A172 (cell line): ENCODE measurements at regions not wholly inside any gene's neighbourhood (a gene's known extent, or its start where the extent isn't known, plus 50 kb on each side); places are given as distances from the start of the nearest gene placed in this dataset.

Source experiments
- DNase-seq: peaks from one replicate; pipeline ENCODE4 v3.0.0-alpha.2; 2015; ENCODE audit warnings: low spot score

- DNase-seq: no peak
Measured at GRCh38 chr12:105924526-105925208, 214.1 kb downstream of the NUAK1 start.

GRCh38 chr12:105927564-105927963 lies 211.2 kb downstream of the NUAK1 start:
- no peak for DNase-seq

- no peak for DNase-seq
Measured at GRCh38 chr12:105928436-105928835, 210.3 kb downstream of the NUAK1 start.

DNA sequence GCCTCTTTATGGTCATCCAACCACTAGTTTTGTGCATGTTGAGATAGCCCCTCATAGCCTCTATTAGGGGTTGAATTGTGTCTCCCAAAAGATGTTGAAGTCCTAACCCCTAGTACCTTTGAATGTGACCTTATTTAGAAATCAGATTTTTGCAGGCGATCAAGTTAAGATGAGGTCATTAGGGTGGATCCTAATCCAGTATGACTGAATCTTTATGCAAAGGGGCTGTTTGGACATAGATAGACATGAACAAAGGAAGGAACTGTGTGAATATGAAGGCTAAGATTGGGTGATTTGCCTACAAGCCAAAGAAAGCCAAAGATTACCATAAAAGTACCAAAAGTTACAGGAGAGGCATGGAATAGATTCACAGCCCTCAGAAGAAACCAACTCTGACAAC lies 209.6 kb downstream of the NUAK1 start:
- DNase-seq: no peak

- no peak for DNase-seq
Measured at GRCh38 chr12:105930557-105931503, 207.9 kb downstream of the NUAK1 start.

DNA sequence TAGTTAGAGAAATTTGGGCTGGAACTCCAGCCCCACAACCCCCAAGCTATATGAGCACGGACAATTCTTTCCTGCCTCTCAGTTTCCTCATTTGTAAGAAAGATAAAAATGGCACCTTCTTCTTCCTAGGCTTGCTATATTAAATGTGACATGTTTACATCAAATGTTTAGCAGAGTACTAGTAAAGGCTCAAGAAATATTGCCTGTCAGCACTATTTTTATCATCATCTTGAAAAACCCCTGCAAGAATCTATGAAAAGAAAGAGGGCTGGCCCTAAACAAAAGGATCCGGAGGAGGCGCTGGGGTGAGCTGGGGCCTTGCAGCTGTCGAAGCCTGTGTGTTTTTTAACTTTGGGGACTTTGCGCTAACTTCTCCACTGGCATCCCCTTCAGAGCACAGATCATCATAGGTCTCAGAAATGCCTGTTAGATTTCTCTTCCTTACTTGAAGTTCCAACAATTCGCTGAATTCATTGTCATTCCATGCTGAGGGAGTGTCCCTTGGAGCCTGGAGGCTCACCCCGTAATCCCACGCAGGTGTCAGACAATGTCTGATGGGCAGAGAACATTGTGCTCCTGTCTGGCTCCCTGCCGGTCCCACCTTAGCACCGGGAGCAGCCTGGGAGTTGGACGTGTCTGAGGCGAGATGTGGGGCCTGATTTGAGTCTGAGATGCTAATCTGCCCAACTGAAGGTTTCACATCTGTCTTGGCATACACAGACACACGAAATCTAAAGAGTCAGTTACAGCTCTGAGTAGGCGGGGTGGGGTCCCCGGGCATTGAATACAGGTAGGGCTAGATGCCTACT lies 206.8 kb downstream of the NUAK1 start:
- DNase-seq: no peak

GRCh38 chr12:105933671-105934665 lies 204.8 kb downstream of the NUAK1 start:
- DNase-seq: peak; percentile 96

DNA sequence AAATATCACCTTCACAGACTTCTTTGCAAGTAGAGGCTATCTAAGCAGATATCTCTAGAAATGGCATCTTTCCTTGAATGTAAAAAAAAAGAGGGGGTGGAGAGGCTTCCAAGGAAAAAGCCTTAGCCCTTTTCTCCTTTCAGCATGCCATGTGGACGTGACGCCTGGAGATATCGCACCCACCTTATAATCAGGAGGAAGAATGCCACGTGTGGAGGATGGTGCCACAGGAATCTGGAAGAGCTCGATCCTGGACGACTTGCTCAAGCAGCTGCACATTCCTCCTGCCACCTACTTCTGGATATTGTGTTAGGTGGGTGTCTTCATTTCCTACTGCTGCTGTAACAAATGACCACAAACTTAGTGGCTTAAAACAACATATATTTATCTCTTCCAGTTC lies 203.6 kb downstream of the NUAK1 start:
- DNase-seq: peak; percentile 71

DNA sequence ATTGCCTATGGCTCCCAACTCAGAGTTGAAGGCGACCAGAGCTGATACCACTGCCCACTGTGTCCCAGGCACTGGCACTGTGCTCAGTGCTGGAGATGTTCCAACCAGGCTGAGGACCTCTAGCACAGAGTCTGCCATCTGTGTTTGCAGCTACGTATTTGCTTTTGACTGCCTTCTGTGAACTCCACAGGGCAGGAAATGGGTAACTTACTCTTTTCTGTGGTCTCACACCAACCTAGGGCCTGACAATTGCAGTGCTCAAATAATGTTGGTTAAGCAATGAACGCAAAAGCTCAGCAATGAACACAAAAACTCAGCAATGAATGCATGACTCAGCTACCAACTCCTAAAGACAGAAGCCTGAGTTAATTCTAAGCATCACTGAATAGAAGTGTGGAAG lies 202.8 kb downstream of the NUAK1 start:
- peak; percentile 8 for DNase-seq

GRCh38 chr12:105936496-105936895 lies 202.3 kb downstream of the NUAK1 start:
- no peak for DNase-seq

DNA sequence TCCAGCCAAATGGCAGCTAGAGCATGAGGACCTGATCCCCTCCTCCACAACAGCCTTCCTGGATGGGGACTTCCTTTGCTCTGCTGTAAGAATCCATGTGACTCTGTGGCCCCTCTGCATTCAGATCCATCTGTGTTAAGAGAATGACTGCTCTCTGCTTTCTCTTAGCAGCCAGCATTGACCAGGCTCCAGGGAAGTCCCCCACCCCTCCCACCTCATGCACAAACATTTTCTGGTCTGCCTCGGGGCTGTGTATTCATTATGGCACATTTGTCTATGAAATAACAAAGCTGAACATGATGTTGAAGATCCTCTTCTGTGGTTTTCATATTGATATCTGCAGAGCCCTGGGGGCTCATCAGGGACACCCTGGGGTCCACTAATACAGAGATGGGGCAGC lies 201.7 kb downstream of the NUAK1 start:
- DNase-seq: no peak

GRCh38 chr12:105939181-105939721 lies 199.5 kb downstream of the NUAK1 start:
- no peak for DNase-seq

GRCh38 chr12:105942281-105942680 lies 196.5 kb downstream of the NUAK1 start:
- no peak for DNase-seq

DNA sequence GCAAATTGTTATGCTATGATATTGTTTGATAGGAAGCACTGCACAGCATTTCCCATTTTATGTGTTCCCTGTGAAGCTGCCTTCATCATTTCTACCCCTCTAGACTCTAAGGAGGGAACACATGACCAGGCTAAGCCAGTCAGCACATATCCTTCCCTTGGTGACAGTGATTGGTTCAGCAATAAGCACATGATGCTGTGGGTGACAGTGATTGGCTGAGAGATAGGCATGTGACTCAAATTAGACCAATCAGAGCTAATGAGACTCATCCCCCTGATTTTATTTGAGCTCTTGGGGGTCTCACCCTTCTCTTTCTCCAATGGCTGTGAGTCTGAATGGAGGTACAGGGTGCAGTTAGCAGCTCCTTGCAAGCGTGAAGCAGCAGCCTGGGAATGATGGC lies 195.2 kb downstream of the NUAK1 start:
- no peak for DNase-seq

- DNase-seq: no peak
Measured at GRCh38 chr12:105944628-105945027, 194.1 kb downstream of the NUAK1 start.

GRCh38 chr12:105945880-105946279 lies 192.9 kb downstream of the NUAK1 start:
- DNase-seq: no peak

DNA sequence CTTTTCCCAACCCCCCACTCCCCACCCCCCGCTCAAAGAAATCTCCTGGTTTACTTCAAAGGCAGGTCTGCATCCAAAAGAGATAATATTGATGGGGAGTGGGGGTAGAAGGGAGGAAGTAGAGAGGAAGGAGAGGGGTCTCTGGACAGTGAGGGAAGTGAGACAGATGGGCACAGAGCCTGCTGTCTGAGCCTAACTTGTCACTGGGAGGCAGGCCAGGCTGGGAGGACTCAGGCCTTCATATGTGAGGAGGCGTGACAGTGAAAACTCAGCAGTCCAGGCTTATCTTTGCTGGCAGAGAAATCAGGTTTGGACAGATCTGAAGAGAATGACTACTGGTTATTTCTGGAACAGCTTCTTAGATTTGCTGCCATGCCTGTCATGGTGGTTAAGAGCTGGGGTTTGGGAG lies 192.3 kb downstream of the NUAK1 start:
- no peak for DNase-seq

DNA sequence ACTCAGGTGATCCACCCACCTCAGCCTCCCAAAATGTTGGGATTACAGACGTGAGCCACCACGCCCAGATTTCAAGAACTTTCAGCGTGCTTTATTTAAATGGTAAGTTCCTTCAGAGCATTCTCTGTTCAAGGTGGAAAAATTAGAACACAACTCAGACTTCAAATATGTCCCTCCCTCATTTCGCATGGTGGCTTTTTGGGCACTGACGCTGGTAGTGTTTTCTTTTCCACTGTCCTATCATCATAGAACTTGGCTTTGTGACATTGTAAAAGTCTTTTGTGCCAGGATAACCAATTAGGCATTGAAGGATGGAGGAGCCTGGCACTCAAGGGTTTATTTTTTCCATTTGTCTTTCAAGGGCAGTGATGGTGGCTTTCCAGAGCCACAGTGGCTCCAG lies 190.8 kb downstream of the NUAK1 start:
- DNase-seq: no peak

- no peak for DNase-seq
Measured at GRCh38 chr12:105948331-105948730, 190.4 kb downstream of the NUAK1 start.

- DNase-seq: no peak
Measured at GRCh38 chr12:105949391-105949790, 189.4 kb downstream of the NUAK1 start.

- no peak for DNase-seq
Measured at GRCh38 chr12:105951732-105952131, 187.0 kb downstream of the NUAK1 start.
